ENCODE measurements at regions not wholly inside any gene's neighbourhood (a gene's known extent, or its start where the extent isn't known, plus 50 kb on each side); places are given as distances from the start of the nearest gene placed in this dataset.

GRCh38 chr6:166830891-166831363 lies 125.4 kb downstream of the RNASET2 start:
- TF ChIP-seq CTCF (IDR thresholded peaks at IDR 0.05; ENCODE audit: low read depth, low read length), result no peak
- H3K4me1 ChIP-seq (ENCODE audit: low read depth), result no peaks in the 10 kb centered on the region
- H3K36me3 ChIP-seq, result no peaks in the 10 kb centered on the region
- no peak overlapping the region for H3K4me3 ChIP-seq
- H3K27me3 ChIP-seq, result no peaks in the 10 kb centered on the region
- no peak overlapping the region for H3K27ac ChIP-seq
- H3K9me3 ChIP-seq (ENCODE audit: low read depth), result no peaks in the 10 kb centered on the region
- no peak for DNase-seq (ENCODE audit: low read depth in 1 of 2, low spot score in 1 of 2)

- Histone ChIP-seq H3K36me3 (no peaks in the 10 kb centered on the region), H3K27ac (no peak overlapping the region), H3K4me3 (no peak overlapping the region), H3K9me3 (ENCODE audit: low read depth) (no peaks in the 10 kb centered on the region), H3K4me1 (ENCODE audit: low read depth) (no peaks in the 10 kb centered on the region), H3K27me3 (no peaks in the 10 kb centered on the region)
- no peak for TF ChIP-seq CTCF (IDR thresholded peaks at IDR 0.05; ENCODE audit: low read depth, low read length)
- DNase-seq (ENCODE audit: low read depth in 1 of 2, low spot score in 1 of 2), result no peak
These were observed 126.0 kb downstream of the RNASET2 start for GRCh38 chr6:166830185-166830890.

GRCh38 chr6:166826264-166826663 lies 130.1 kb downstream of the RNASET2 start:
- no peak overlapping the region for H3K27ac ChIP-seq

GRCh38 chr6:166825553-166826145 lies 130.7 kb downstream of the RNASET2 start:
- H3K9me3 ChIP-seq (ENCODE audit: low read depth), result no peaks in the 10 kb centered on the region
- H3K4me1 ChIP-seq (ENCODE audit: low read depth), result no peaks in the 10 kb centered on the region
- peak in 1 of 2 donors; percentile 15 for DNase-seq (ENCODE audit: low read depth in 1 of 2, low spot score in 1 of 2)
- H3K27me3 ChIP-seq, result no peaks in the 10 kb centered on the region
- no peak overlapping the region for H3K4me3 ChIP-seq
- no peak overlapping the region for H3K27ac ChIP-seq
- no peaks in the 10 kb centered on the region for H3K36me3 ChIP-seq
- no peak for TF ChIP-seq CTCF (IDR thresholded peaks at IDR 0.05; ENCODE audit: low read depth, low read length)

More at GRCh38 chr6:166826264-166826663, 130.1 kb downstream of the RNASET2 start:
- DNase-seq (ENCODE audit: low read depth in 1 of 2, low spot score in 1 of 2), result peak in 1 of 2 donors; percentile 3
- Histone ChIP-seq H3K4me1 (ENCODE audit: low read depth) (no peaks in the 10 kb centered on the region), H3K36me3 (no peaks in the 10 kb centered on the region), H3K9me3 (ENCODE audit: low read depth) (no peaks in the 10 kb centered on the region), H3K4me3 (no peak overlapping the region), H3K27me3 (no peaks in the 10 kb centered on the region)
- no peak for TF ChIP-seq CTCF (IDR thresholded peaks at IDR 0.05; ENCODE audit: low read depth, low read length)

GRCh38 chr6:166824880-166825250 lies 131.5 kb downstream of the RNASET2 start:
- H3K36me3 ChIP-seq, result no peaks in the 10 kb centered on the region
- no peaks in the 10 kb centered on the region for H3K27me3 ChIP-seq
- TF ChIP-seq CTCF (IDR thresholded peaks at IDR 0.05; ENCODE audit: low read depth, low read length), result no peak
- H3K27ac ChIP-seq, result no peak overlapping the region
- no peak overlapping the region for H3K4me3 ChIP-seq
- no peak for DNase-seq (ENCODE audit: low read depth in 1 of 2, low spot score in 1 of 2)
- H3K9me3 ChIP-seq (ENCODE audit: low read depth), result no peaks in the 10 kb centered on the region
- no peaks in the 10 kb centered on the region for H3K4me1 ChIP-seq (ENCODE audit: low read depth)

Data from cardiac muscle cell (in vitro differentiated cells and primary cell).